B cell (primary cell): ENCODE measurements at regions not wholly inside any gene's neighbourhood (a gene's known extent, or its start where the extent isn't known, plus 50 kb on each side); places are given as distances from the start of the nearest gene placed in this dataset.

Experiments used
- ATAC-seq: fragments of 200-7000 bp; cut with Tn5 transposase; one replicate; pipeline ENCODE4 v1.10.0; 2021; ENCODE audit warnings: low read depth, mild to moderate bottlenecking, moderate number of reproducible peaks, moderate library complexity
- CTCF ChIA-PET: fragments of 350-600 bp; sonication (Branson Sonifier 250); formaldehyde crosslinking; loops from one replicate; lab custom pipeline; 2021; ENCODE audit warnings: antibody characterized with exemption, inconsistent platforms; lab: Charles Lee
- POLR2A ChIA-PET: fragments of 350-600 bp; sonication (Branson Sonifier 250); formaldehyde crosslinking; loops from one replicate; lab custom pipeline; 2021; ENCODE audit warnings: antibody characterized with exemption; lab: Charles Lee
- DNase-seq: peaks from one replicate; pipeline ENCODE4 v3.0.0; 2013
- H2AFZ ChIP-seq: 2 replicates; pipeline ENCODE4 v1.6.1; 2012; ENCODE audit warnings: mild to moderate bottlenecking, low read depth, low read length; ENCODE audit not compliant: insufficient read depth, poor library complexity, severe bottlenecking
- H3K27ac ChIP-seq, 2 donors: 1 replicate in 1 of 2; 2 replicates in 1 of 2; pipeline ENCODE4 v1.5.1; 2012 to 2013; ENCODE audit warnings: low read length in 2 of 2, mild to moderate bottlenecking in 2 of 2, moderate library complexity in 1 of 2
- H3K27me3 ChIP-seq, 4 experiments: fragments of 200-600 bp in 1 of 4; sonication (generic) in 1 of 4; replicated peaks in 1 of 4; 1 replicate in 2 of 4; 2 replicates in 2 of 4; pipeline versions ENCODE4 v1.6.1 to v1.7.0; 2013 to 2016; ENCODE audit warnings: low read length in 3 of 4, mild to moderate bottlenecking in 2 of 4, mixed read lengths in 1 of 4, moderate library complexity in 1 of 4; ENCODE audit not compliant: insufficient read depth in 4 of 4, control insufficient read depth in 3 of 4; ENCODE audit errors: control extremely low read depth in 1 of 4
- H3K36me3 ChIP-seq, 2 experiments: replicated peaks in 1 of 2; 1 replicate in 1 of 2; 2 replicates in 1 of 2; pipeline versions ENCODE4 v1.6.1 to v1.7.1; 2013; ENCODE audit warnings: low read length in 1 of 2; ENCODE audit not compliant: insufficient read depth in 2 of 2, control insufficient read depth in 1 of 2; ENCODE audit errors: control extremely low read depth in 1 of 2, extremely low read depth in 1 of 2
- H3K4me1 ChIP-seq, 2 donors: fragments of 200-600 bp in 1 of 2; sonication (generic) in 1 of 2; 1 replicate in 1 of 2; 2 replicates in 1 of 2; pipeline versions ENCODE4 v1.5.1 to v1.6.1; 2013 to 2017; ENCODE audit warnings: low read length in 2 of 2; ENCODE audit not compliant: control insufficient read depth in 2 of 2, insufficient read depth in 2 of 2
- H3K4me2 ChIP-seq: replicated peaks from 2 replicates; pipeline ENCODE3; 2012; ENCODE audit warnings: mild to moderate bottlenecking, low read depth, low read length; ENCODE audit not compliant: poor library complexity, severe bottlenecking
- H3K4me3 ChIP-seq, 5 experiments: fragments of 200-600 bp in 1 of 5; sonication (generic) in 1 of 5; 1 replicate in 3 of 5; 2 replicates in 2 of 5; pipeline versions ENCODE4 v1.5.1 to v1.7.0; 2011 to 2016; ENCODE audit warnings: low read length in 4 of 5, mild to moderate bottlenecking in 4 of 5, low read depth in 2 of 5, control low read depth in 1 of 5, moderate library complexity in 1 of 5; ENCODE audit not compliant: insufficient read depth in 1 of 5; ENCODE audit errors: control extremely low read depth in 1 of 5, extremely low read depth in 1 of 5
- H3K79me2 ChIP-seq: fragments of 200-600 bp; sonication (generic); one replicate; pipeline ENCODE4 v1.6.0; 2016; ENCODE audit warnings: low read length; ENCODE audit not compliant: control insufficient read depth, insufficient read depth
- H3K9ac ChIP-seq: fragments of 200-600 bp; sonication (generic); 2 replicates; pipeline ENCODE4 v1.6.1; 2017; ENCODE audit warnings: mild to moderate bottlenecking, low read length, moderate library complexity
- H3K9me3 ChIP-seq, 3 donors: one replicate each; pipeline versions ENCODE4 v1.6.1 to v1.7.1; 2013; ENCODE audit warnings: low read length in 2 of 3; ENCODE audit not compliant: control insufficient read depth in 2 of 3, insufficient read depth in 1 of 3; ENCODE audit errors: control extremely low read depth in 1 of 3
- H4K20me1 ChIP-seq: 2 replicates; pipeline ENCODE4 v1.6.0; 2012; ENCODE audit warnings: mild to moderate bottlenecking, low read length; ENCODE audit not compliant: insufficient read depth, control insufficient read depth, poor library complexity, severe bottlenecking
- H3K27ac Mint-ChIP-seq: one replicate; pipeline ENCODE4 v1.8.0; 2021; ENCODE audit warnings: mixed read lengths
- H3K27me3 Mint-ChIP-seq: one replicate; pipeline ENCODE4 v1.8.0; 2021; ENCODE audit warnings: mixed read lengths
- H3K4me1 Mint-ChIP-seq: one replicate; pipeline ENCODE4 v1.8.0; 2021; ENCODE audit warnings: mixed read lengths
- H3K4me3 Mint-ChIP-seq: one replicate; pipeline ENCODE4 v1.8.0; 2021; ENCODE audit warnings: mixed read lengths
- H3K9me3 Mint-ChIP-seq: one replicate; pipeline ENCODE4 v1.8.0; 2022; ENCODE audit warnings: mixed read lengths; ENCODE audit not compliant: insufficient read depth
- CTCF ChIP-seq: fragments of 200-600 bp; IDR thresholded peaks from one replicate; pipeline ENCODE4 v1.8.0; 2022; ENCODE audit warnings: antibody characterized with exemption, mild to moderate bottlenecking
- EZH2 ChIP-seq: IDR thresholded peaks from 2 replicates; pipeline ENCODE4 v1.6.1; 2012; ENCODE audit warnings: borderline replicate concordance, low read depth, mild to moderate bottlenecking, moderate library complexity, low read length; ENCODE audit not compliant: insufficient read depth, poor library complexity, severe bottlenecking
- WGBS: methylation state at CpG from one replicate; pipeline ENCODE4 v1.1.5; 2013; ENCODE audit warnings: missing lambda C conversion rate; ENCODE audit not compliant: insufficient coverage; 5-methylcytosine and 5-hydroxymethylcytosine counted together
- intact Hi-C: fragments of 100-400 bp; cut with micrococcal nuclease; formaldehyde crosslinking; loops from one replicate; pipeline ENCODE4 v1.10.0; 2022

GRCh38 chr6:149149653-149150052, 167.9 kb upstream of the TAB2 start:
- 100% methylated on average over 1 of the region's 2 CpGs for WGBS

GRCh38 chr6:149150301-149150700, 167.2 kb upstream of the TAB2 start:
- ATAC-seq, result no peak

More at GRCh38 chr6:149149653-149150052, 167.9 kb upstream of the TAB2 start:
- no peak overlapping the region for H3K4me2 ChIP-seq
- no peak overlapping the region for H3K27ac ChIP-seq
- no peak overlapping the region for H3K9ac ChIP-seq
- peaks cover 9% of the 10 kb centered on the region for H3K27me3 Mint-ChIP-seq
- no peak for DNase-seq
- TF ChIP-seq CTCF, result no peak
- no peak for TF ChIP-seq EZH2
- H3K36me3 ChIP-seq, result no peaks in the 10 kb centered on the region
- intact Hi-C loops, result no loop called here
- H3K27me3 ChIP-seq, result peaks cover 0 to 3% (median 0%) of the 10 kb centered on the region in 4 experiments
- no peak overlapping the region for H3K4me3 Mint-ChIP-seq
- H3K9me3 Mint-ChIP-seq, result no peaks in the 10 kb centered on the region
- ATAC-seq, result no peak
- H2AFZ ChIP-seq, result no peak overlapping the region
- no peak overlapping the region for H3K4me3 ChIP-seq
- no peak overlapping the region for H3K27ac Mint-ChIP-seq
- H3K79me2 ChIP-seq, result no peaks in the 10 kb centered on the region
- CTCF ChIA-PET, result no interaction called here
- no peaks in the 10 kb centered on the region for H3K9me3 ChIP-seq
- no peaks in the 10 kb centered on the region for H3K4me1 ChIP-seq
- H3K4me1 Mint-ChIP-seq, result no peaks in the 10 kb centered on the region
- no peaks in the 10 kb centered on the region for H4K20me1 ChIP-seq
- POLR2A ChIA-PET, result no interaction called here

More at GRCh38 chr6:149150301-149150700, 167.2 kb upstream of the TAB2 start:
- no peaks in the 10 kb centered on the region for H3K79me2 ChIP-seq
- Mint-ChIP-seq H3K4me1 (no peaks in the 10 kb centered on the region), H3K27ac (no peak overlapping the region), H3K4me3 (no peak overlapping the region), H3K9me3 (no peaks in the 10 kb centered on the region), H3K27me3 (peaks cover 9% of the 10 kb centered on the region)
- H3K9me3 ChIP-seq, result no peaks in the 10 kb centered on the region
- no peak overlapping the region for H2AFZ ChIP-seq
- TF ChIP-seq CTCF (no peak), EZH2 (no peak)
- no peaks in the 10 kb centered on the region for H3K4me1 ChIP-seq
- no peak overlapping the region for H3K4me3 ChIP-seq
- POLR2A ChIA-PET, result no interaction called here
- no peak for DNase-seq
- no peak overlapping the region for H3K4me2 ChIP-seq
- H3K9ac ChIP-seq, result no peak overlapping the region
- CTCF ChIA-PET, result interaction anchor here (0.9 kb wide), 1 partner anchor 23 kb away, joined by 4 read pairs; no protein-coding TSS in a partner anchor
- H4K20me1 ChIP-seq, result no peaks in the 10 kb centered on the region
- intact Hi-C loops, result no loop called here
- 96% methylated on average over 3 of the region's 4 CpGs for WGBS
- peaks cover 0 to 3% (median 0%) of the 10 kb centered on the region in 4 experiments for H3K27me3 ChIP-seq
- H3K36me3 ChIP-seq, result no peaks in the 10 kb centered on the region
- H3K27ac ChIP-seq, result no peak overlapping the region
